ENCODE measurements at regions not wholly inside any gene's neighbourhood (a gene's known extent, or its start where the extent isn't known, plus 50 kb on each side); places are given as distances from the start of the nearest gene placed in this dataset.
"Not testable (repeated sequence)": the region's sequence is repeated elsewhere in the genome, so short reads cannot be mapped to it uniquely, and the experiment has no call there.

GRCh38 chr3:177862962-177863491 lies 665.7 kb upstream of the TBL1XR1 start:
- Histone ChIP-seq H3K27me3 (ENCODE audit: control insufficient read depth in 1 of 2, insufficient read depth in 2 of 2, low read length in 2 of 2) (no peaks in the 10 kb centered on the region), H3K4me3 (replicated peaks in 1 of 3; ENCODE audit: insufficient read depth in 1 of 3, low read depth in 2 of 3, low read length in 3 of 3) (no peak overlapping the region), H3K27ac (ENCODE audit: extremely low read length, insufficient read depth, low read length) (no peak overlapping the region), H3K79me2 (ENCODE audit: insufficient read depth, low read length) (no peaks in the 10 kb centered on the region), H3K9me3 (ENCODE audit: low read length) (peaks cover 8% of the 10 kb centered on the region), H3K9ac (ENCODE audit: insufficient read depth, low read depth, low read length) (no peak overlapping the region), H4K20me1 (ENCODE audit: insufficient read depth, low read length) (no peaks in the 10 kb centered on the region), H3K4me2 (ENCODE audit: low read depth, low read length) (no peak overlapping the region), H2AFZ (ENCODE audit: low read length) (no peak overlapping the region), H3K36me3 (replicated peaks in 1 of 2; ENCODE audit: control insufficient read depth in 1 of 2, insufficient read depth in 2 of 2, low read length in 2 of 2) (no peaks in the 10 kb centered on the region), H3K4me1 (ENCODE audit: insufficient read depth, low read length) (no peaks in the 10 kb centered on the region)
- intact Hi-C loops (cut with micrococcal nuclease; ENCODE audit: unreplicated experiment): no loop called here
- TF ChIP-seq ZNF326 (CRISPR knock-in tag; IDR thresholded peaks at IDR 0.05; ENCODE audit: borderline replicate concordance) (no peak), NR0B2 (CRISPR knock-in tag; IDR thresholded peaks at IDR 0.05) (no peak), MTA1 (CRISPR knock-in tag; IDR thresholded peaks at IDR 0.05; ENCODE audit: borderline replicate concordance) (no peak), ARID5B (CRISPR knock-in tag; IDR thresholded peaks at IDR 0.05) (no peak), GTF2F1 (IDR thresholded peaks at IDR 0.05; ENCODE audit: low read length) (no peak), SYNCRIP (IDR thresholded peaks at IDR 0.05; ENCODE audit: insufficient read depth, low read depth, low read length) (no peak)
- DNase-seq (ENCODE audit: low spot score) (no peak), ATAC-seq (no peak), FAIRE-seq (no peak)
- ChIA-PET POLR2A (no interaction called here), CTCF (ENCODE audit: low intra/inter-chr PET ratio, low total read pairs) (no interaction called here)
- in situ Hi-C loops (cut with HindIII; ENCODE audit: extremely low pct_ligation_motif_present, low pct_unique_long_range_greater_than_20kb): no loop called here
- no TSS peak for BruUV-seq (replicated peaks)

DNA sequence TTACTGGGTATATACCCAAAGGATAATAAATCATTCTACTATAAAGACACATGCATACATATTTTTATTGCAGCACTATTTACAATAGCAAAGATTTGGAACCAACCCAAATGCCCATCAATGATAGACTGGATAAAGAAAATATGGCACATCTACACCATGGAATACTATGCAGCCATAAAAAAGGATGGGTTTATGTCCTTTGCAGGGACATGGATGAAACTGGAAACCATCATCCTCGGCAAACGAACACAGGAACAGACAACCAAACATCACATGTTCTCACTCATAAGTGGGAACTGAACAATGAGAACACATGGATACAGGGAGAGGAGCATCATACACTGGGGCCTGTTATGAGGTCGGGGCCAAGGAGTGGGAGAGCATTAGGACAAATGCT lies 665.0 kb upstream of the KCNMB2 start:
- in situ Hi-C loops (cut with HindIII; ENCODE audit: extremely low pct_ligation_motif_present, low pct_unique_long_range_greater_than_20kb); H3K4me1 ChIP-seq (ENCODE audit: insufficient read depth, low read length); H3K9ac ChIP-seq (ENCODE audit: insufficient read depth, low read depth, low read length); H3K79me2 ChIP-seq (ENCODE audit: insufficient read depth, low read length); POLR2A ChIA-PET; ATAC-seq; H3K27me3 ChIP-seq (ENCODE audit: control insufficient read depth in 1 of 2, insufficient read depth in 2 of 2, low read length in 2 of 2); H3K4me2 ChIP-seq (ENCODE audit: low read depth, low read length); H3K27ac ChIP-seq (ENCODE audit: extremely low read length, insufficient read depth, low read length); DNase-seq (ENCODE audit: low spot score); BruUV-seq (replicated peaks); H4K20me1 ChIP-seq (ENCODE audit: insufficient read depth, low read length); FAIRE-seq; intact Hi-C loops (cut with micrococcal nuclease; ENCODE audit: unreplicated experiment); H3K36me3 ChIP-seq (replicated peaks in 1 of 2; ENCODE audit: control insufficient read depth in 1 of 2, insufficient read depth in 2 of 2, low read length in 2 of 2); H2AFZ ChIP-seq (ENCODE audit: low read length); CTCF ChIA-PET (ENCODE audit: low intra/inter-chr PET ratio, low total read pairs); H3K4me3 ChIP-seq (replicated peaks in 1 of 3; ENCODE audit: insufficient read depth in 1 of 3, low read depth in 2 of 3, low read length in 3 of 3): not testable (repeated sequence)
- 33% methylated on average over 3 of the region's 3 CpGs for WGBS (ENCODE audit: low lambda C conversion rate)
- peaks cover 12% of the 10 kb centered on the region for H3K9me3 ChIP-seq (ENCODE audit: low read length)
